ENCODE measurements at regions not wholly inside any gene's neighbourhood (a gene's known extent, or its start where the extent isn't known, plus 50 kb on each side); places are given as distances from the start of the nearest gene placed in this dataset.

DNA sequence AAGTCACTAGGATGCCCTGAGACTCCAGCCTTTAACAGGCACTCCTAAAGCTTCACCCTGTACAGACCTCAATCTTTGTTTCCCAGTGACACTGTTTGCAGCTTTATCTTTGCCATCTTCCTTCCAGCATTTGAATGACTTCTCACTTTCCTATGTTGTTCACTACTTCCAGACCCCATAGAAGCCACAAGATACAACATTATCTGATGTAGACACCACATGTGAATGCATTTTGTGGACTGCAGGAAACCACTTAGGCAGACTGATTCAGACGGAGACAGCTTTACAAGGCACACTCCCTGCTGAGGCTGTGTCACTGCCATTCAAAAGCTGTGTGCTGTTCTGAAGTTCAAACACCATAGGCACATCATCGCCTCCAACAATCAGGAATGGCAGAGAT, 67.3 kb upstream of the SPATS2L start:
- TF ChIP-seq, protein P1, sequence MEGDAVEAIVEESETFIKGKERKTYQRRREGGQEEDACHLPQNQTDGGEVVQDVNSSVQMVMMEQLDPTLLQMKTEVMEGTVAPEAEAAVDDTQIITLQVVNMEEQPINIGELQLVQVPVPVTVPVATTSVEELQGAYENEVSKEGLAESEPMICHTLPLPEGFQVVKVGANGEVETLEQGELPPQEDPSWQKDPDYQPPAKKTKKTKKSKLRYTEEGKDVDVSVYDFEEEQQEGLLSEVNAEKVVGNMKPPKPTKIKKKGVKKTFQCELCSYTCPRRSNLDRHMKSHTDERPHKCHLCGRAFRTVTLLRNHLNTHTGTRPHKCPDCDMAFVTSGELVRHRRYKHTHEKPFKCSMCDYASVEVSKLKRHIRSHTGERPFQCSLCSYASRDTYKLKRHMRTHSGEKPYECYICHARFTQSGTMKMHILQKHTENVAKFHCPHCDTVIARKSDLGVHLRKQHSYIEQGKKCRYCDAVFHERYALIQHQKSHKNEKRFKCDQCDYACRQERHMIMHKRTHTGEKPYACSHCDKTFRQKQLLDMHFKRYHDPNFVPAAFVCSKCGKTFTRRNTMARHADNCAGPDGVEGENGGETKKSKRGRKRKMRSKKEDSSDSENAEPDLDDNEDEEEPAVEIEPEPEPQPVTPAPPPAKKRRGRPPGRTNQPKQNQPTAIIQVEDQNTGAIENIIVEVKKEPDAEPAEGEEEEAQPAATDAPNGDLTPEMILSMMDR (IDR thresholded peaks at IDR 0.05; ENCODE audit: poor library complexity, severe bottlenecking) = no peak
- no peak for TF ChIP-seq TAF1 (IDR thresholded peaks at IDR 0.05; ENCODE audit: low read depth)

Measured in neural cell (in vitro differentiated cells).